ENCODE measurements at regions not wholly inside any gene's neighbourhood (a gene's known extent, or its start where the extent isn't known, plus 50 kb on each side); places are given as distances from the start of the nearest gene placed in this dataset.

DNA sequence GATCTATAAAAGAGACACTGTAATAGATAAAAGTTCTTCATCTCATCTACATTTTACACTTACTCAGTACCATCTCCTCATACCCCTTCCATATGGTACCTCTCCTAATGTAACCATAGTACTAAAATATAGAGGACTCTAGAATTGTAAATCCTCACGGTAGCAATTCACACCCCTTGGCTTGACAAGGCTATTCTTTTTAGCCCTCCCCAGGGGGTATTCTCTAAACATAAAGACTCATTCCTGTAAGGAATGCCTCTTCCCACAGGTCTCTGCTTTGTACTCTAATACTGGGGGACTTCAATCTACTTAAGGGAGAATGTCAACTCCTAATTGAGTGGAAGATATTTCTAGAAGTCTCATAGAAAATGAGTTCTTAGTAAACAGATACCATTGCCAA is 85.9 kb downstream of the VIP start:
- H3K27ac Mint-ChIP-seq (ENCODE audit: unreplicated experiment) = no peak overlapping the region
- TF ChIP-seq, protein P1, sequence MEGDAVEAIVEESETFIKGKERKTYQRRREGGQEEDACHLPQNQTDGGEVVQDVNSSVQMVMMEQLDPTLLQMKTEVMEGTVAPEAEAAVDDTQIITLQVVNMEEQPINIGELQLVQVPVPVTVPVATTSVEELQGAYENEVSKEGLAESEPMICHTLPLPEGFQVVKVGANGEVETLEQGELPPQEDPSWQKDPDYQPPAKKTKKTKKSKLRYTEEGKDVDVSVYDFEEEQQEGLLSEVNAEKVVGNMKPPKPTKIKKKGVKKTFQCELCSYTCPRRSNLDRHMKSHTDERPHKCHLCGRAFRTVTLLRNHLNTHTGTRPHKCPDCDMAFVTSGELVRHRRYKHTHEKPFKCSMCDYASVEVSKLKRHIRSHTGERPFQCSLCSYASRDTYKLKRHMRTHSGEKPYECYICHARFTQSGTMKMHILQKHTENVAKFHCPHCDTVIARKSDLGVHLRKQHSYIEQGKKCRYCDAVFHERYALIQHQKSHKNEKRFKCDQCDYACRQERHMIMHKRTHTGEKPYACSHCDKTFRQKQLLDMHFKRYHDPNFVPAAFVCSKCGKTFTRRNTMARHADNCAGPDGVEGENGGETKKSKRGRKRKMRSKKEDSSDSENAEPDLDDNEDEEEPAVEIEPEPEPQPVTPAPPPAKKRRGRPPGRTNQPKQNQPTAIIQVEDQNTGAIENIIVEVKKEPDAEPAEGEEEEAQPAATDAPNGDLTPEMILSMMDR (IDR thresholded peaks at IDR 0.05; ENCODE audit: insufficient read depth, low read depth, low read length) = no peak
- no peak for TF ChIP-seq EZH2 (IDR thresholded peaks at IDR 0.05; ENCODE audit: insufficient read depth, low read length)
- H3K27ac ChIP-seq (ENCODE audit: low read depth, low read length) = no peak overlapping the region
- H3K27me3 ChIP-seq (ENCODE audit: insufficient read depth, low read length) = no peaks in the 10 kb centered on the region
- no peak overlapping the region for H3K4me3 Mint-ChIP-seq (ENCODE audit: unreplicated experiment)
- no peak overlapping the region for H3K4me2 ChIP-seq (ENCODE audit: low read length)
- no peak overlapping the region for H3K4me3 ChIP-seq (ENCODE audit: insufficient read depth, low read depth, low read length)
- H3K27me3 Mint-ChIP-seq (ENCODE audit: low read depth, unreplicated experiment) = no peaks in the 10 kb centered on the region
- no peak for FAIRE-seq
- H3K79me2 ChIP-seq (ENCODE audit: insufficient read depth, low read length) = no peaks in the 10 kb centered on the region
- no peaks in the 10 kb centered on the region for H3K9me3 ChIP-seq (ENCODE audit: insufficient read depth, low read depth, low read length)
- H2AFZ ChIP-seq (ENCODE audit: low read depth, low read length) = no peak overlapping the region
- no peak for DNase-seq (ENCODE audit: low read depth)
- H3K36me3 ChIP-seq (ENCODE audit: insufficient read depth, low read length) = no peaks in the 10 kb centered on the region
- no peaks in the 10 kb centered on the region for H4K20me1 ChIP-seq (ENCODE audit: insufficient read depth, low read length)
- H3K4me1 ChIP-seq (ENCODE audit: insufficient read depth, low read length) = no peaks in the 10 kb centered on the region
- no peaks in the 10 kb centered on the region for H3K4me1 Mint-ChIP-seq (ENCODE audit: low read depth, unreplicated experiment)
- no peaks in the 10 kb centered on the region for H3K36me3 Mint-ChIP-seq (ENCODE audit: low read depth, unreplicated experiment)
- H3K9ac ChIP-seq (ENCODE audit: low read length) = no peak overlapping the region
- H3K9me3 Mint-ChIP-seq (ENCODE audit: unreplicated experiment) = peaks cover 10% of the 10 kb centered on the region

DNA sequence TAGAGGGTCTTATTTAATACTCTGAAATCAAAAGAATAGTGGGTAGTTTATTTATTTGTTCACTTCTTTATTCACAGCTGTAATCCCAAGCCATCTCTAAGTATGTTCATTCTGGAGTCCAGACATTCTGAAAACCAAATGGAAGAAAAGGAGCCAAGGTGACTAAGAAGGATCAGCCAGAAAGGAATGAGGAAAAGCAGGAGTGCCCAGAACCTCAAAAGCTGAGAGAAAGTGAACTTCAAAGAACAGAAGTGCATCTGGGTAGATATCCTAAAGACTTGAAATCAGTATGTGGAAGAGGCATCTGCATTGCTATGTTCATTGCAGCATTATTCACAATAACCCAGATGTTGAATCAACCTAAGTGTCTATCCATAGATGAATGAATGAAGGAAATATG is 94.8 kb downstream of the VIP start:
- TF ChIP-seq EZH2 (IDR thresholded peaks at IDR 0.05; ENCODE audit: insufficient read depth, low read length) = no peak
- TF ChIP-seq, protein P1 (IDR thresholded peaks at IDR 0.05; ENCODE audit: insufficient read depth, low read depth, low read length) = no peak
- H3K9me3 ChIP-seq (ENCODE audit: insufficient read depth, low read depth, low read length) = no peaks in the 10 kb centered on the region
- Mint-ChIP-seq H3K4me3 (ENCODE audit: unreplicated experiment) (no peak overlapping the region), H3K27ac (ENCODE audit: unreplicated experiment) (no peak overlapping the region), H3K36me3 (ENCODE audit: low read depth, unreplicated experiment) (no peaks in the 10 kb centered on the region), H3K27me3 (ENCODE audit: low read depth, unreplicated experiment) (no peaks in the 10 kb centered on the region), H3K4me1 (ENCODE audit: low read depth, unreplicated experiment) (no peaks in the 10 kb centered on the region), H3K9me3 (ENCODE audit: unreplicated experiment) (peaks cover 5% of the 10 kb centered on the region)
- H2AFZ ChIP-seq (ENCODE audit: low read depth, low read length) = no peak overlapping the region
- FAIRE-seq (no peak), DNase-seq (ENCODE audit: low read depth) (no peak)
- H3K4me3 ChIP-seq (ENCODE audit: insufficient read depth, low read depth, low read length) = no peak overlapping the region
- H3K27ac ChIP-seq (ENCODE audit: low read depth, low read length) = no peak overlapping the region
- H3K27me3 ChIP-seq (ENCODE audit: insufficient read depth, low read length) = no peaks in the 10 kb centered on the region
- H4K20me1 ChIP-seq (ENCODE audit: insufficient read depth, low read length) = no peaks in the 10 kb centered on the region
- no peak overlapping the region for H3K9ac ChIP-seq (ENCODE audit: low read length)
- H3K79me2 ChIP-seq (ENCODE audit: insufficient read depth, low read length) = no peaks in the 10 kb centered on the region
- no peaks in the 10 kb centered on the region for H3K36me3 ChIP-seq (ENCODE audit: insufficient read depth, low read length)
- no peak overlapping the region for H3K4me2 ChIP-seq (ENCODE audit: low read length)
- no peaks in the 10 kb centered on the region for H3K4me1 ChIP-seq (ENCODE audit: insufficient read depth, low read length)

DNA sequence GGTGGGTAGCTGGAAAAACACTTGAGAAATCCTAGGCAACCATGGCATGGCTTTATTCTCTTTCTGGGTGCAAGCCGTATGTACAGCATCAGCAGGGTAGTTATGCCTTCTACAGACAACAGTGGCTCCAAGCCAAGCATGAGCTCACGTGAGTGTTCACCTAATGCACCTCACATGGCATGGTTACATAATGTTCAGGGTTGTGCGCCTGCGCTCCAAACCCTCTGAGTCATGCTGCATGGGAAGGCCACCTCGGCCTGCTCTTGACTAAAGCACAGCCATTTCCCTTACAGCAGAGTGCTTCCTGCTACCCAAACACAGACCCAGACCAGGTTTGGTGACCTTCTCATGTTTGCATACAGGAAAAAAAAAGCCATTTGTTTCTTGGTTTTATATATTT is 96.2 kb downstream of the VIP start:
- no peak for FAIRE-seq
- H3K4me1 ChIP-seq (ENCODE audit: insufficient read depth, low read length) = no peaks in the 10 kb centered on the region
- Mint-ChIP-seq H3K4me3 (ENCODE audit: unreplicated experiment) (no peak overlapping the region), H3K4me1 (ENCODE audit: low read depth, unreplicated experiment) (no peaks in the 10 kb centered on the region), H3K27me3 (ENCODE audit: low read depth, unreplicated experiment) (no peaks in the 10 kb centered on the region), H3K36me3 (ENCODE audit: low read depth, unreplicated experiment) (no peaks in the 10 kb centered on the region), H3K27ac (ENCODE audit: unreplicated experiment) (no peak overlapping the region), H3K9me3 (ENCODE audit: unreplicated experiment) (peaks cover 5% of the 10 kb centered on the region)
- no peak for DNase-seq (ENCODE audit: low read depth)
- no peak overlapping the region for H2AFZ ChIP-seq (ENCODE audit: low read depth, low read length)
- H3K27ac ChIP-seq (ENCODE audit: low read depth, low read length) = no peak overlapping the region
- no peaks in the 10 kb centered on the region for H3K79me2 ChIP-seq (ENCODE audit: insufficient read depth, low read length)
- no peak overlapping the region for H3K4me2 ChIP-seq (ENCODE audit: low read length)
- no peaks in the 10 kb centered on the region for H3K27me3 ChIP-seq (ENCODE audit: insufficient read depth, low read length)
- H3K4me3 ChIP-seq (ENCODE audit: insufficient read depth, low read depth, low read length) = no peak overlapping the region
- H3K36me3 ChIP-seq (ENCODE audit: insufficient read depth, low read length) = no peaks in the 10 kb centered on the region
- no peak for TF ChIP-seq EZH2 (IDR thresholded peaks at IDR 0.05; ENCODE audit: insufficient read depth, low read length)
- TF ChIP-seq, protein P1 (IDR thresholded peaks at IDR 0.05; ENCODE audit: insufficient read depth, low read depth, low read length) = no peak
- H3K9ac ChIP-seq (ENCODE audit: low read length) = no peak overlapping the region
- no peaks in the 10 kb centered on the region for H3K9me3 ChIP-seq (ENCODE audit: insufficient read depth, low read depth, low read length)
- no peaks in the 10 kb centered on the region for H4K20me1 ChIP-seq (ENCODE audit: insufficient read depth, low read length)
